K562 (cell line): ENCODE measurements at regions not wholly inside any gene's neighbourhood (a gene's known extent, or its start where the extent isn't known, plus 50 kb on each side); places are given as distances from the start of the nearest gene placed in this dataset.

Source experiments
- WHSC1 ChIP-seq: IDR thresholded peaks from one replicate; pipeline ENCODE4 v1.6.1; 2012; ENCODE audit warnings: low read length, control low read depth, inconsistent platforms
- TF ChIP-seq, protein P1 (sequence below), 3 experiments: IDR thresholded peaks in 2 of 3; conservative IDR thresholded peaks in 1 of 3; 2 replicates each; pipeline ENCODE4 v1.5.1; 2011 to 2012; ENCODE audit warnings: low read length in 3 of 3, mild to moderate bottlenecking in 3 of 3, control low read depth in 2 of 3, improper control_type of control experiment in 1 of 3, inconsistent platforms in 1 of 3, low read depth in 1 of 3, mixed read lengths in 1 of 3, moderate library complexity in 1 of 3; ENCODE audit not compliant: insufficient read depth in 2 of 3

GRCh38 chr10:3549118-3549517 is 235.9 kb downstream of the KLF6 start:
- no peak for TF ChIP-seq WHSC1
- TF ChIP-seq, protein P1, sequence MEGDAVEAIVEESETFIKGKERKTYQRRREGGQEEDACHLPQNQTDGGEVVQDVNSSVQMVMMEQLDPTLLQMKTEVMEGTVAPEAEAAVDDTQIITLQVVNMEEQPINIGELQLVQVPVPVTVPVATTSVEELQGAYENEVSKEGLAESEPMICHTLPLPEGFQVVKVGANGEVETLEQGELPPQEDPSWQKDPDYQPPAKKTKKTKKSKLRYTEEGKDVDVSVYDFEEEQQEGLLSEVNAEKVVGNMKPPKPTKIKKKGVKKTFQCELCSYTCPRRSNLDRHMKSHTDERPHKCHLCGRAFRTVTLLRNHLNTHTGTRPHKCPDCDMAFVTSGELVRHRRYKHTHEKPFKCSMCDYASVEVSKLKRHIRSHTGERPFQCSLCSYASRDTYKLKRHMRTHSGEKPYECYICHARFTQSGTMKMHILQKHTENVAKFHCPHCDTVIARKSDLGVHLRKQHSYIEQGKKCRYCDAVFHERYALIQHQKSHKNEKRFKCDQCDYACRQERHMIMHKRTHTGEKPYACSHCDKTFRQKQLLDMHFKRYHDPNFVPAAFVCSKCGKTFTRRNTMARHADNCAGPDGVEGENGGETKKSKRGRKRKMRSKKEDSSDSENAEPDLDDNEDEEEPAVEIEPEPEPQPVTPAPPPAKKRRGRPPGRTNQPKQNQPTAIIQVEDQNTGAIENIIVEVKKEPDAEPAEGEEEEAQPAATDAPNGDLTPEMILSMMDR (IDR thresholded peaks at IDR 0.05 in 2 of 3, conservative IDR thresholded peaks at IDR 0.05 in 1 of 3; ENCODE audit: insufficient read depth in 2 of 3, low read depth in 1 of 3, low read length in 3 of 3), result no peak
